Fibroblast of pulmonary artery (primary cell): ENCODE measurements at regions not wholly inside any gene's neighbourhood (a gene's known extent, or its start where the extent isn't known, plus 50 kb on each side); places are given as distances from the start of the nearest gene placed in this dataset.

Experiments used
- DNase-seq: peaks from one replicate; pipeline ENCODE4 v3.0.0-alpha.2; 2010; ENCODE audit warnings: low read depth
- H3K4me3 ChIP-seq: replicated peaks from 2 replicates; pipeline ENCODE4 v1.5.1; 2011; ENCODE audit warnings: low read depth, mild to moderate bottlenecking, control low read depth, low read length, moderate library complexity
- CTCF ChIP-seq: IDR thresholded peaks from 2 replicates; pipeline ENCODE4 v1.5.1; 2011; ENCODE audit warnings: mild to moderate bottlenecking, control low read depth, low read length, inconsistent platforms; ENCODE audit errors: missing control alignments

- peak; percentile 42 for DNase-seq
- H3K4me3 ChIP-seq, result no peak overlapping the region
- TF ChIP-seq CTCF, result no peak
Measured at GRCh38 chr2:123040506-123040905, 984.6 kb upstream of the CNTNAP5 start.

DNA sequence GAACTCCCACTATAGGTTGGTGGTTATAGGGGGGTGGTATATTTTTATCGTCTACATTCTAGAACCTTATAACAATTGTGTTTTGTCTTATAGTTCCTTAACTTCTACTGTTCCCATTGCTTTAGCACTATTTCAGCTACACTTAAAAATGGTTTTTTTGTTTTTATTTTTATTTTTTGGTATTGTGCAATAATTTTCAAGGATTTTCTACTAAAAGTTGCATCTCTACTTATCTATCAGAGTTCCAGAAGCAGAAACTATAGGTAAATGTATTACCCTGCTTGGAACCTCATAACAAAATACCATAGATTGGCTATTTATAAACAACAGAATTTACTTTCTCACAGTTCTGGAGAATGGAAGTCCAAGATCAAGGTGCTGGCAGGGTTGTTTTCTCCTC is 981.6 kb upstream of the CNTNAP5 start:
- DNase-seq, result no peak
- no peak overlapping the region for H3K4me3 ChIP-seq
- no peak for TF ChIP-seq CTCF

DNA sequence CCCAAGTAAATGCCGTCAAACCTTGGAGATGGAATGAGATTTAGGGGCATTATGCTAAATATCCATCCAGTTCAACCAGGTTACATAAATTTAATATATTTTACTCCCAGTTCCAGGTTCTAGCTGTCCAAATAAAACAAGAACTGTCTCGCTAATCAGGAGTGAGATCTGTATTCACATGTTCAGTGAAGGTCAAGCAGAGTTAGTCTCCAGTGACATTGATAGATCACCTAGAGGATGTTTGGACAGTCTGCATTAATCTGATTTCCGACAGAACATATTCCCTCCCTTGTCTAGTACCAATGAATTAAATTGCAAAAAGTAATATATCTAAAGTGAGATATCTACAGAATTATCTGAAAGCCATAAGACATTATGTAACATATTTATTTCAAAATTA is 979.4 kb upstream of the CNTNAP5 start:
- DNase-seq, result no peak
- H3K4me3 ChIP-seq, result no peak overlapping the region
- no peak for TF ChIP-seq CTCF

GRCh38 chr2:123047186-123047585 is 977.9 kb upstream of the CNTNAP5 start:
- no peak for TF ChIP-seq CTCF
- H3K4me3 ChIP-seq, result no peak overlapping the region
- no peak for DNase-seq

DNA sequence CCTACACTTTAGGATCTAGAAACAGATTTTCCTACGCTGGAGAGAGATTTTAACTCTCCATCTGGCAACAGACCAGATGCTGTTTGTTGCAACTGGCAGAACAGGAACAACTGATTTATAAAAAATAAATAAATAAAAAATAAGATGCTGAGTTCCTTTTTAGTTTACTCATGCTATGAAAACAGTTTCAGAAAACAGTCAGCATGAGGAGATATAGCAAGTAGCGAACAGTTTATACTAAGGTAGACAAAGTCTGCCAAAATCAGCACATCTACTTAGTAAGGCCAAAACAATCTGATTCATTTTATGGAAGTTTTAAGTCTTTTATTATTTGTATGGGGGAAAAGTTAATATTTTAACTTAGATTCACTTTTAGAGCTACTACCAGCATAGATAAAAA is 974.0 kb upstream of the CNTNAP5 start:
- no peak overlapping the region for H3K4me3 ChIP-seq
- DNase-seq, result no peak
- no peak for TF ChIP-seq CTCF

DNA sequence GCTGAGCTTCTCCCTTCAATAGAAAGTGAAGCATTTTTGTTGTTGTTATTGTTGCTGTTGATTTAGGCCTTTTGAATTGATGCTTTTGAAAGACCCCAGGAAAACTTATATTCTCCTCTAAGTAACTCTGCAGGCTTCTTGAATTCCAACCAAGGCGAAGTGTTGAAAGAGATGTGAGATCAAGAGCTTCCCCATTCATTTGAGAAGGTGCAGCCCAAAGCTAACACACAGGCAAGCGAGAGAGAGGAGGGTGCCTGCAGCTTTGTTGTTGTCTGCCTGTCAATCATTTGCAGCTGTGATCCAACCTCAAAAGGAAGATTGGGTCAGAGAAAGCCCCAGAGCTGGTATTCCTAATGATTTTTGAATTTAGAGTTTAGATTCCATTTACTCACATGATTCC is 963.6 kb upstream of the CNTNAP5 start:
- DNase-seq, result no peak
- no peak overlapping the region for H3K4me3 ChIP-seq
- TF ChIP-seq CTCF, result no peak

- no peak overlapping the region for H3K4me3 ChIP-seq
- no peak for TF ChIP-seq CTCF
- DNase-seq, result peak; percentile 42
Measured at GRCh38 chr2:123073371-123073770, 951.7 kb upstream of the CNTNAP5 start.
